Colonic mucosa (tissue), 4 donors: ENCODE measurements at regions not wholly inside any gene's neighbourhood (a gene's known extent, or its start where the extent isn't known, plus 50 kb on each side); places are given as distances from the start of the nearest gene placed in this dataset.

Experiments used
- DNase-seq: peaks from one replicate; pipeline ENCODE4 v3.0.0-alpha.2; 2020
- H3K27ac ChIP-seq: fragments of 200-600 bp; one replicate; pipeline ENCODE4 v1.8.0; 2021
- H3K27me3 ChIP-seq: fragments of 200-600 bp; one replicate; pipeline ENCODE4 v1.8.0; 2021
- H3K36me3 ChIP-seq: fragments of 200-600 bp; one replicate; pipeline ENCODE4 v1.8.0; 2021
- H3K4me1 ChIP-seq: fragments of 200-600 bp; one replicate; pipeline ENCODE4 v1.8.0; 2021; ENCODE audit warnings: mild to moderate bottlenecking
- H3K4me3 ChIP-seq: fragments of 200-600 bp; one replicate; pipeline ENCODE4 v1.8.0; 2021
- H3K9ac ChIP-seq, 2 donors: one replicate each; pipeline ENCODE4 v1.7.0; 2013; ENCODE audit warnings: control low read depth in 2 of 2, low read depth in 2 of 2, low read length in 2 of 2
- H3K9me3 ChIP-seq: fragments of 200-600 bp; one replicate; pipeline ENCODE4 v1.8.0; 2021
- CTCF ChIP-seq: fragments of 200-600 bp; IDR thresholded peaks from one replicate; pipeline ENCODE4 v1.8.0; 2022; ENCODE audit warnings: antibody characterized with exemption, mild to moderate bottlenecking
- intact Hi-C: fragments of 100-400 bp; cut with DNase I; formaldehyde crosslinking; loops from one replicate; pipeline ENCODE4 v1.14.1; 2022
- donor health status: healthy.
- donor health status: DM: no; HTN: no; CAD: no.
- donor health status: DM: no; HTN: no; CAD: no.

GRCh38 chr21:28751176-28751575, 241.5 kb downstream of the LTN1 start:
- H3K9ac ChIP-seq, result no peak overlapping the region
- intact Hi-C loops, result no loop called here
- no peaks in the 10 kb centered on the region for H3K36me3 ChIP-seq
- TF ChIP-seq CTCF, result no peak
- no peaks in the 10 kb centered on the region for H3K27me3 ChIP-seq
- H3K4me3 ChIP-seq, result no peak overlapping the region
- DNase-seq, result no peak
- no peak overlapping the region for H3K27ac ChIP-seq
- no peaks in the 10 kb centered on the region for H3K9me3 ChIP-seq
- no peaks in the 10 kb centered on the region for H3K4me1 ChIP-seq

GRCh38 chr21:28750565-28750964, 242.1 kb downstream of the LTN1 start:
- Histone ChIP-seq H3K27ac (no peak overlapping the region), H3K36me3 (no peaks in the 10 kb centered on the region), H3K4me3 (no peak overlapping the region), H3K9me3 (no peaks in the 10 kb centered on the region), H3K9ac (no peak overlapping the region), H3K27me3 (no peaks in the 10 kb centered on the region), H3K4me1 (no peaks in the 10 kb centered on the region)
- intact Hi-C loops, result no loop called here
- no peak for DNase-seq
- TF ChIP-seq CTCF, result no peak

GRCh38 chr21:28749536-28749935, 243.1 kb downstream of the LTN1 start:
- no peak overlapping the region for H3K27ac ChIP-seq
- H3K9me3 ChIP-seq, result no peaks in the 10 kb centered on the region
- no peaks in the 10 kb centered on the region for H3K4me1 ChIP-seq
- no peak overlapping the region for H3K9ac ChIP-seq
- no peaks in the 10 kb centered on the region for H3K36me3 ChIP-seq
- DNase-seq, result no peak
- no peak overlapping the region for H3K4me3 ChIP-seq
- TF ChIP-seq CTCF, result no peak
- no peaks in the 10 kb centered on the region for H3K27me3 ChIP-seq
- intact Hi-C loops, result loop anchor here (5.0 to 10.0 kb wide), 2 partner anchors 195 to 1902 kb away; partner anchors contain the start of gene ADAMTS1

GRCh38 chr21:28747464-28747863, 245.2 kb downstream of the LTN1 start:
- H3K9ac ChIP-seq, result no peak overlapping the region
- DNase-seq, result no peak
- no peaks in the 10 kb centered on the region for H3K27me3 ChIP-seq
- H3K9me3 ChIP-seq, result no peaks in the 10 kb centered on the region
- no peaks in the 10 kb centered on the region for H3K36me3 ChIP-seq
- intact Hi-C loops, result loop anchor here (5.0 to 10.0 kb wide), 2 partner anchors 197 to 1900 kb away; partner anchors contain the start of gene ADAMTS1
- no peak overlapping the region for H3K27ac ChIP-seq
- H3K4me3 ChIP-seq, result no peak overlapping the region
- no peak for TF ChIP-seq CTCF
- H3K4me1 ChIP-seq, result no peaks in the 10 kb centered on the region

GRCh38 chr21:28746166-28746565, 246.5 kb downstream of the LTN1 start:
- H3K4me3 ChIP-seq, result no peak overlapping the region
- H3K9ac ChIP-seq, result no peak overlapping the region
- H3K9me3 ChIP-seq, result no peaks in the 10 kb centered on the region
- DNase-seq, result no peak
- no peaks in the 10 kb centered on the region for H3K4me1 ChIP-seq
- H3K36me3 ChIP-seq, result no peaks in the 10 kb centered on the region
- intact Hi-C loops, result loop anchor here (5.0 to 10.0 kb wide), 2 partner anchors 199 to 1899 kb away; partner anchors contain the start of gene ADAMTS1
- TF ChIP-seq CTCF, result no peak
- H3K27me3 ChIP-seq, result no peaks in the 10 kb centered on the region
- no peak overlapping the region for H3K27ac ChIP-seq
